ENCODE measurements at regions not wholly inside any gene's neighbourhood (a gene's known extent, or its start where the extent isn't known, plus 50 kb on each side); places are given as distances from the start of the nearest gene placed in this dataset.
"Not testable (repeated sequence)": the region's sequence is repeated elsewhere in the genome, so short reads cannot be mapped to it uniquely, and the experiment has no call there.

- not testable (repeated sequence) for H3K4me3 ChIP-seq (ENCODE audit: low read depth, low read length); DNase-seq (ENCODE audit: low read depth)
Measured at GRCh38 chr3:144023543-144023942, 51.9 kb downstream of the DIPK2A start.

GRCh38 chr3:144028798-144029411 is 57.3 kb downstream of the DIPK2A start:
- DNase-seq (ENCODE audit: low read depth) = no peak
- no peak overlapping the region for H3K4me3 ChIP-seq (ENCODE audit: low read depth, low read length)
- TF ChIP-seq CTCF (IDR thresholded peaks at IDR 0.05; ENCODE audit: insufficient read depth, low read length) = no peak

DNA sequence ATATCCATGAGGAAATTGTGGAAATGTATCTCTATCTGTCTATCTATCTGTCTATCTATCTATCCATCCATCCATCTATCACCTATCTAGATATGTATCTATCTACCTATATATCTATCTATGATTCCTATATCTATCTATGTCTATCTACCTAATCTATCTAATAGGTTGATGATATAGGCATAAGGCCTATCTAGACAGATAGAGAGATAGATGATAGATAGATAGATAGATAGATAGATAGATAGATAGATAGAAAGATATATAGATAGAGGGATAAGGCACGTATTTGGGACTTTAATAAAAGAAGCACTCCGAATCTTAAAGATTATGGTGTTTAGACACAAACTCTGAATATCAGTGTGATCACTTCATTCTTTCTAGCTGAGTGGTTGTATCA is 58.1 kb downstream of the DIPK2A start:
- TF ChIP-seq CTCF (IDR thresholded peaks at IDR 0.05; ENCODE audit: insufficient read depth, low read length) = no peak
- no peak overlapping the region for H3K4me3 ChIP-seq (ENCODE audit: low read depth, low read length)
- DNase-seq (ENCODE audit: low read depth) = no peak

DNA sequence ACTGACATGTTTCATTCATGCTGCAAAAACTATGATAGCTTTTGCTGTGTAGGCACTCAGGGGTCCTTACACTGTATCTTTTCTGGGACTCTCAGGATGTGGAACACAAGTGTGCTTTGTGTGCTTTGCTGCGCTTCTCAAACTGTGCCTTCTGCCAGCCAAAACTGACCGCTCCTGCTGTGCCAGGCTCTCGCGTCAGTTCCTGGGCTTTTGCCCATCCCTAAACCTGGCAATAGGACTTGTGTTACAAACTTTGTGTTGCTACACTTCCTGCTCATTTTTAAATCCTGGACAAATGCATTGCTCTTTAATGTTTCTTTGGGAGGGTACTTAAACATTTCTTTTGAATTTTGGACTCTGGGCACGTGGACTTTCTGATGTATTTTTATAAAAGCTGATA is 60.3 kb downstream of the DIPK2A start:
- peak; percentile 75 for DNase-seq (ENCODE audit: low read depth)
- H3K4me3 ChIP-seq (ENCODE audit: low read depth, low read length) = no peak overlapping the region
- no peak for TF ChIP-seq CTCF (IDR thresholded peaks at IDR 0.05; ENCODE audit: insufficient read depth, low read length)

GRCh38 chr3:144032531-144033239 is 61.1 kb downstream of the DIPK2A start:
- DNase-seq (ENCODE audit: low read depth) = peak; percentile 22
- TF ChIP-seq CTCF (IDR thresholded peaks at IDR 0.05; ENCODE audit: insufficient read depth, low read length) = no peak
- peak overlapping the region; percentile 28 for H3K4me3 ChIP-seq (ENCODE audit: low read depth, low read length)

DNA sequence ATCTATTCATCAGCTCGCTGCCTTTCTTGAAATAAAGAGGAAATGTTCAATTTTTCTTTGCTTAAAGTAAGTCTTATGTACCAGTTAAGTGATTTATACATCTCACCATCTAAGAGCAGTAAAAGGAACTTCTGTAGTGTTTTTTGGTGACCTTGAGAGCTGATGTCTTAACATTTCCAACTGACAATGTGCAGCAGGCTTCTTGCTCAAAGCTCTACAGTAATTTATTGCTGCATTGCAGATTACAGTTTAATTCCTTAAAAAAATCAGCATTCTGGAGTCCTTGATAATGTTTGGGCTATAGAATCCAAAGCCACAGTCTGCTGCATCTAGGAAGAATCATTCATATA is 61.6 kb downstream of the DIPK2A start:
- H3K4me3 ChIP-seq (ENCODE audit: low read depth, low read length) = no peak overlapping the region
- no peak for TF ChIP-seq CTCF (IDR thresholded peaks at IDR 0.05; ENCODE audit: insufficient read depth, low read length)
- DNase-seq (ENCODE audit: low read depth) = peak; percentile 8

DNA sequence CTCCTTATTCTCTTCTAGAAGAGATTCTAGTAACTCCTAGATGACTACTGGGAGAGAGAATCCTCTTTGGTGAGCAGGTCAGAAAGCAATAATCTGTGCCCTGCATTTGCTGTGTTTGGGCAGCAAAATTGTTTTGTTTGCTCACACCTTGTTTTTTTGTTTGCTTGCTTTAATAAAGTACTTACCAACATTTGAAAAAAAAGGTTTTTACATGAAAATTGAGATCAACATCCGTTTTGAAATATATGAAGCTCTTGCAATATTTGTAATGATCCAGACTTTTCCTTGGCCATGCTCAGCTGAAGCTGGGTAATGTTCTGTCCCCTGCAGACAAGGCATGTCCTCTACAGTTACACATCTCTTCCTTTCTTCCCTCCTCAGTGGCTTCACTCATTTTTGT is 62.2 kb downstream of the DIPK2A start:
- DNase-seq (ENCODE audit: low read depth) = no peak
- no peak for TF ChIP-seq CTCF (IDR thresholded peaks at IDR 0.05; ENCODE audit: insufficient read depth, low read length)
- no peak overlapping the region for H3K4me3 ChIP-seq (ENCODE audit: low read depth, low read length)

All from fibroblast of the aortic adventitia (primary cell).